ENCODE measurements at regions not wholly inside any gene's neighbourhood (a gene's known extent, or its start where the extent isn't known, plus 50 kb on each side); places are given as distances from the start of the nearest gene placed in this dataset.
A peak's percentile ranks its signal among the peaks of the same experiment; 100 is the strongest.
"Not testable (repeated sequence)": the region's sequence is repeated elsewhere in the genome, so short reads cannot be mapped to it uniquely, and the experiment has no call there.

- H3K36me3 Mint-ChIP-seq; H3K4me3 Mint-ChIP-seq; H3K27ac Mint-ChIP-seq; DNase-seq; H3K4me1 Mint-ChIP-seq; H3K27me3 Mint-ChIP-seq (ENCODE audit: low read depth in 3 of 3): not testable (repeated sequence)
- peaks cover 3 to 33% (median 15%) of the 10 kb centered on the region in 6 donors for H3K9me3 Mint-ChIP-seq
Measured at GRCh38 chr3:192968901-192969300, 51.2 kb upstream of the MB21D2 start.

GRCh38 chr3:192980632-192981031 lies 63.0 kb upstream of the MB21D2 start:
- Mint-ChIP-seq H3K27ac (no peak overlapping the region), H3K9me3 (peaks cover 0 to 22% (median 2%) of the 10 kb centered on the region in 6 donors), H3K36me3 (no peaks in the 10 kb centered on the region), H3K4me3 (no peak overlapping the region), H3K27me3 (ENCODE audit: low read depth in 3 of 3) (no peaks in the 10 kb centered on the region), H3K4me1 (no peaks in the 10 kb centered on the region)
- DNase-seq: no peak

- no peak for DNase-seq
- Mint-ChIP-seq H3K36me3 (no peaks in the 10 kb centered on the region), H3K27ac (no peak overlapping the region), H3K9me3 (peaks cover 0 to 10% (median 4%) of the 10 kb centered on the region in 6 donors), H3K4me1 (no peaks in the 10 kb centered on the region), H3K4me3 (no peak overlapping the region), H3K27me3 (ENCODE audit: low read depth in 3 of 3) (peaks cover 0 to 2% (median 0%) of the 10 kb centered on the region in 3 donors)
Measured at GRCh38 chr3:192986379-192986778, 68.7 kb upstream of the MB21D2 start.

GRCh38 chr3:192991356-192991755 lies 73.7 kb upstream of the MB21D2 start:
- H3K27me3 Mint-ChIP-seq (ENCODE audit: low read depth in 3 of 3): peaks cover 0 to 3% (median 0%) of the 10 kb centered on the region in 3 donors
- peaks cover 0 to 6% (median 4%) of the 10 kb centered on the region in 6 donors for H3K9me3 Mint-ChIP-seq
- no peak for DNase-seq
- no peak overlapping the region for H3K27ac Mint-ChIP-seq
- H3K36me3 Mint-ChIP-seq: no peaks in the 10 kb centered on the region
- H3K4me3 Mint-ChIP-seq: no peak overlapping the region
- H3K4me1 Mint-ChIP-seq: no peaks in the 10 kb centered on the region

- Mint-ChIP-seq H3K27me3 (ENCODE audit: low read depth in 3 of 3) (peaks cover 0 to 8% (median 0%) of the 10 kb centered on the region in 3 donors), H3K36me3 (no peaks in the 10 kb centered on the region), H3K4me3 (no peak overlapping the region), H3K27ac (no peak overlapping the region), H3K9me3 (peaks cover 0 to 12% (median 5%) of the 10 kb centered on the region in 6 donors), H3K4me1 (no peaks in the 10 kb centered on the region)
- DNase-seq: no peak
Measured at GRCh38 chr3:192992361-192992760, 74.7 kb upstream of the MB21D2 start.

- H3K36me3 Mint-ChIP-seq: no peaks in the 10 kb centered on the region
- DNase-seq: no peak
- H3K27ac Mint-ChIP-seq: no peak overlapping the region
- H3K9me3 Mint-ChIP-seq: peaks cover 0 to 9% (median 5%) of the 10 kb centered on the region in 6 donors
- H3K4me3 Mint-ChIP-seq: no peak overlapping the region
- H3K27me3 Mint-ChIP-seq (ENCODE audit: low read depth in 3 of 3): peaks cover 0 to 8% (median 0%) of the 10 kb centered on the region in 3 donors
- H3K4me1 Mint-ChIP-seq: no peaks in the 10 kb centered on the region
Measured at GRCh38 chr3:192993411-192993810, 75.8 kb upstream of the MB21D2 start.

- not testable (repeated sequence) for H3K27ac Mint-ChIP-seq; DNase-seq; H3K27me3 Mint-ChIP-seq (ENCODE audit: low read depth in 3 of 3); H3K4me1 Mint-ChIP-seq; H3K4me3 Mint-ChIP-seq; H3K36me3 Mint-ChIP-seq
- peaks cover 0 to 11% (median 5%) of the 10 kb centered on the region in 6 donors for H3K9me3 Mint-ChIP-seq
Measured at GRCh38 chr3:193001113-193001512, 83.5 kb upstream of the MB21D2 start.

- not testable (repeated sequence) for H3K4me3 Mint-ChIP-seq; H3K36me3 Mint-ChIP-seq; H3K4me1 Mint-ChIP-seq; DNase-seq; H3K27me3 Mint-ChIP-seq (ENCODE audit: low read depth in 3 of 3); H3K27ac Mint-ChIP-seq
- peaks cover 3 to 16% (median 5%) of the 10 kb centered on the region in 6 donors for H3K9me3 Mint-ChIP-seq
Measured at GRCh38 chr3:193003624-193004023, 86.0 kb upstream of the MB21D2 start.

GRCh38 chr3:193008654-193009053 lies 91.0 kb upstream of the MB21D2 start:
- Mint-ChIP-seq H3K27me3 (ENCODE audit: low read depth in 3 of 3) (peaks cover 0 to 6% (median 3%) of the 10 kb centered on the region in 3 donors), H3K4me1 (no peaks in the 10 kb centered on the region), H3K36me3 (no peaks in the 10 kb centered on the region), H3K27ac (no peak overlapping the region), H3K4me3 (no peak overlapping the region), H3K9me3 (peaks cover 2 to 13% (median 7%) of the 10 kb centered on the region in 6 donors)
- DNase-seq: no peak

GRCh38 chr3:193010191-193010590 lies 92.5 kb upstream of the MB21D2 start:
- Mint-ChIP-seq H3K4me3 (no peak overlapping the region), H3K4me1 (no peaks in the 10 kb centered on the region), H3K27ac (no peak overlapping the region), H3K36me3 (no peaks in the 10 kb centered on the region), H3K9me3 (peaks cover 4 to 13% (median 7%) of the 10 kb centered on the region in 6 donors), H3K27me3 (ENCODE audit: low read depth in 3 of 3) (peaks cover 0 to 6% (median 3%) of the 10 kb centered on the region in 3 donors)
- DNase-seq: no peak

GRCh38 chr3:193011958-193012357 lies 94.3 kb upstream of the MB21D2 start:
- Mint-ChIP-seq H3K36me3 (no peaks in the 10 kb centered on the region), H3K4me3 (no peak overlapping the region), H3K4me1 (no peaks in the 10 kb centered on the region), H3K27me3 (ENCODE audit: low read depth in 3 of 3) (peaks cover 0 to 7% (median 3%) of the 10 kb centered on the region in 3 donors), H3K27ac (no peak overlapping the region), H3K9me3 (peaks cover 3 to 13% (median 6%) of the 10 kb centered on the region in 6 donors)
- no peak for DNase-seq

- no peak overlapping the region for H3K4me3 Mint-ChIP-seq
- DNase-seq: no peak
- H3K4me1 Mint-ChIP-seq: no peaks in the 10 kb centered on the region
- peaks cover 0 to 9% (median 5%) of the 10 kb centered on the region in 6 donors for H3K9me3 Mint-ChIP-seq
- H3K27me3 Mint-ChIP-seq (ENCODE audit: low read depth in 3 of 3): peaks cover 0 to 3% (median 3%) of the 10 kb centered on the region in 3 donors
- H3K27ac Mint-ChIP-seq: no peak overlapping the region
- H3K36me3 Mint-ChIP-seq: no peaks in the 10 kb centered on the region
Measured at GRCh38 chr3:193014902-193015301, 97.2 kb upstream of the MB21D2 start.

GRCh38 chr3:193016437-193016901 lies 98.8 kb upstream of the MB21D2 start:
- no peaks in the 10 kb centered on the region for H3K4me1 Mint-ChIP-seq
- no peaks in the 10 kb centered on the region for H3K36me3 Mint-ChIP-seq
- no peak overlapping the region for H3K4me3 Mint-ChIP-seq
- no peak for DNase-seq
- peaks cover 0 to 9% (median 5%) of the 10 kb centered on the region in 6 donors for H3K9me3 Mint-ChIP-seq
- peaks cover 0 to 3% (median 3%) of the 10 kb centered on the region in 3 donors for H3K27me3 Mint-ChIP-seq (ENCODE audit: low read depth in 3 of 3)
- H3K27ac Mint-ChIP-seq: no peak overlapping the region

GRCh38 chr3:193021506-193022010 lies 103.9 kb upstream of the MB21D2 start:
- H3K36me3 Mint-ChIP-seq: no peaks in the 10 kb centered on the region
- no peak overlapping the region for H3K4me3 Mint-ChIP-seq
- H3K9me3 Mint-ChIP-seq: peaks cover 0 to 7% (median under 1%) of the 10 kb centered on the region in 6 donors
- no peaks in the 10 kb centered on the region for H3K4me1 Mint-ChIP-seq
- peaks cover 0 to 3% (median 1%) of the 10 kb centered on the region in 3 donors for H3K27me3 Mint-ChIP-seq (ENCODE audit: low read depth in 3 of 3)
- H3K27ac Mint-ChIP-seq: peak overlapping the region in 1 of 6 donors; percentile 30
- DNase-seq: no peak

- H3K36me3 Mint-ChIP-seq: no peaks in the 10 kb centered on the region
- H3K9me3 Mint-ChIP-seq: peaks cover 0 to 7% (median 0%) of the 10 kb centered on the region in 6 donors
- H3K4me3 Mint-ChIP-seq: no peak overlapping the region
- H3K4me1 Mint-ChIP-seq: no peaks in the 10 kb centered on the region
- no peak for DNase-seq
- peaks cover 0 to 3% (median 2%) of the 10 kb centered on the region in 3 donors for H3K27me3 Mint-ChIP-seq (ENCODE audit: low read depth in 3 of 3)
- no peak overlapping the region for H3K27ac Mint-ChIP-seq
Measured at GRCh38 chr3:193023218-193023617, 105.6 kb upstream of the MB21D2 start.
